ENCODE measurements at regions not wholly inside any gene's neighbourhood (a gene's known extent, or its start where the extent isn't known, plus 50 kb on each side); places are given as distances from the start of the nearest gene placed in this dataset.
"Not testable (repeated sequence)": the region's sequence is repeated elsewhere in the genome, so short reads cannot be mapped to it uniquely, and the experiment has no call there.

GRCh38 chr15:49706805-49707204, 86.0 kb downstream of the DTWD1 start:
- DNase-seq (ENCODE audit: low spot score): no peak

GRCh38 chr15:49707598-49707997, 86.8 kb downstream of the DTWD1 start:
- DNase-seq (ENCODE audit: low spot score): no peak

- DNase-seq (ENCODE audit: low spot score): no peak
Observed at GRCh38 chr15:49709646-49710214, 88.9 kb downstream of the DTWD1 start.

GRCh38 chr15:49712162-49712561, 91.3 kb downstream of the DTWD1 start:
- DNase-seq (ENCODE audit: low spot score): no peak

GRCh38 chr15:49712846-49713450, 92.1 kb downstream of the DTWD1 start:
- no peak for DNase-seq (ENCODE audit: low spot score)

- no peak for DNase-seq (ENCODE audit: low spot score)
Observed at GRCh38 chr15:49715211-49715610, 94.4 kb downstream of the DTWD1 start.

GRCh38 chr15:49715701-49716100, 94.9 kb downstream of the DTWD1 start:
- no peak for DNase-seq (ENCODE audit: low spot score)

GRCh38 chr15:49718234-49718633, 97.4 kb downstream of the DTWD1 start:
- peak; percentile 60 for DNase-seq (ENCODE audit: low spot score)

- no peak for DNase-seq (ENCODE audit: low spot score)
Observed at GRCh38 chr15:49718846-49719245, 98.0 kb downstream of the DTWD1 start.

- DNase-seq (ENCODE audit: low spot score): no peak
Observed at GRCh38 chr15:49720261-49720660, 99.4 kb downstream of the DTWD1 start.

GRCh38 chr15:49721091-49721490, 100.2 kb downstream of the DTWD1 start:
- DNase-seq (ENCODE audit: low spot score): no peak

GRCh38 chr15:49721621-49722020, 100.8 kb downstream of the DTWD1 start:
- no peak for DNase-seq (ENCODE audit: low spot score)

GRCh38 chr15:49723981-49724380, 103.1 kb downstream of the DTWD1 start:
- DNase-seq (ENCODE audit: low spot score): no peak

GRCh38 chr15:49731187-49732099, 110.6 kb downstream of the DTWD1 start:
- no peak for DNase-seq (ENCODE audit: low spot score)

GRCh38 chr15:49732109-49732508, 111.3 kb downstream of the DTWD1 start:
- DNase-seq (ENCODE audit: low spot score): not testable (repeated sequence)

GRCh38 chr15:49734089-49734488, 113.2 kb downstream of the DTWD1 start:
- not testable (repeated sequence) for DNase-seq (ENCODE audit: low spot score)

GRCh38 chr15:49734831-49735508, 114.1 kb downstream of the DTWD1 start:
- no peak for DNase-seq (ENCODE audit: low spot score)

- no peak for DNase-seq (ENCODE audit: low spot score)
Observed at GRCh38 chr15:49737127-49737526, 116.3 kb downstream of the DTWD1 start.

- DNase-seq (ENCODE audit: low spot score): no peak
Observed at GRCh38 chr15:49741712-49742111, 120.9 kb downstream of the DTWD1 start.

GRCh38 chr15:49742381-49742780, 121.5 kb downstream of the DTWD1 start:
- DNase-seq (ENCODE audit: low spot score): no peak

GRCh38 chr15:49747340-49747739, 126.5 kb downstream of the DTWD1 start:
- no peak for DNase-seq (ENCODE audit: low spot score)

- DNase-seq (ENCODE audit: low spot score): no peak
Observed at GRCh38 chr15:49748791-49749190, 127.9 kb downstream of the DTWD1 start.

- DNase-seq (ENCODE audit: low spot score): no peak
Observed at GRCh38 chr15:49750553-49750952, 129.7 kb downstream of the DTWD1 start.
